HG03139 (cell line): ENCODE measurements at regions not wholly inside any gene's neighbourhood (a gene's known extent, or its start where the extent isn't known, plus 50 kb on each side); places are given as distances from the start of the nearest gene placed in this dataset.

Experiments
- ATAC-seq: cut with Tn5 transposase; IDR thresholded peaks from one replicate; pipeline ENCODE4 v1.9.1; 2021; ENCODE audit not compliant: unreplicated experiment

GRCh38 chr9:25990376-25990775, 312.1 kb upstream of the TUSC1 start:
- ATAC-seq, result no peak

- ATAC-seq, result no peak
Measured at GRCh38 chr9:25975667-25976066, 297.4 kb upstream of the TUSC1 start.

GRCh38 chr9:25964239-25964638, 286.0 kb upstream of the TUSC1 start:
- no peak for ATAC-seq

- no peak for ATAC-seq
Measured at GRCh38 chr9:25960178-25960577, 281.9 kb upstream of the TUSC1 start.

- no peak for ATAC-seq
Measured at GRCh38 chr9:25954209-25954608, 276.0 kb upstream of the TUSC1 start.

GRCh38 chr9:25948182-25948581, 269.9 kb upstream of the TUSC1 start:
- no peak for ATAC-seq

- no peak for ATAC-seq
Measured at GRCh38 chr9:25939126-25939525, 260.9 kb upstream of the TUSC1 start.

GRCh38 chr9:25936031-25936430, 257.8 kb upstream of the TUSC1 start:
- ATAC-seq, result no peak

- ATAC-seq, result no peak
Measured at GRCh38 chr9:25935188-25935587, 256.9 kb upstream of the TUSC1 start.

- ATAC-seq, result no peak
Measured at GRCh38 chr9:25918761-25919160, 240.5 kb upstream of the TUSC1 start.

- ATAC-seq, result no peak
Measured at GRCh38 chr9:25917731-25918362, 239.6 kb upstream of the TUSC1 start.

- ATAC-seq, result no peak
Measured at GRCh38 chr9:25913806-25914205, 235.6 kb upstream of the TUSC1 start.

GRCh38 chr9:25904701-25905100, 226.5 kb upstream of the TUSC1 start:
- no peak for ATAC-seq

GRCh38 chr9:25891527-25891926, 213.3 kb upstream of the TUSC1 start:
- no peak for ATAC-seq

- no peak for ATAC-seq
Measured at GRCh38 chr9:25889661-25890060, 211.4 kb upstream of the TUSC1 start.

- no peak for ATAC-seq
Measured at GRCh38 chr9:25876248-25876647, 198.0 kb upstream of the TUSC1 start.

GRCh38 chr9:25864509-25864908, 186.3 kb upstream of the TUSC1 start:
- no peak for ATAC-seq

GRCh38 chr9:25861421-25861820, 183.2 kb upstream of the TUSC1 start:
- ATAC-seq, result no peak

- no peak for ATAC-seq
Measured at GRCh38 chr9:25857147-25857546, 178.9 kb upstream of the TUSC1 start.

GRCh38 chr9:25850803-25851202, 172.6 kb upstream of the TUSC1 start:
- no peak for ATAC-seq

- no peak for ATAC-seq
Measured at GRCh38 chr9:25845867-25846266, 167.6 kb upstream of the TUSC1 start.

GRCh38 chr9:25830381-25830780, 152.1 kb upstream of the TUSC1 start:
- ATAC-seq, result no peak

- ATAC-seq, result no peak
Measured at GRCh38 chr9:25827626-25828025, 149.4 kb upstream of the TUSC1 start.
